ENCODE measurements at regions not wholly inside any gene's neighbourhood (a gene's known extent, or its start where the extent isn't known, plus 50 kb on each side); places are given as distances from the start of the nearest gene placed in this dataset.

GRCh38 chr1:60828944-60829343 is 253.4 kb upstream of the NFIA start:
- Histone ChIP-seq H3K9me3 (ENCODE audit: control insufficient read depth, insufficient read depth, low read depth, low read length) (no peaks in the 10 kb centered on the region), H3K4me3 (ENCODE audit: low read depth, low read length) (no peak overlapping the region), H3K4me1 (ENCODE audit: control insufficient read depth, insufficient read depth, low read length) (no peaks in the 10 kb centered on the region), H3K27ac (ENCODE audit: extremely low read depth, low read depth, low read length) (no peak overlapping the region), H3K36me3 (ENCODE audit: control insufficient read depth in 2 of 2, insufficient read depth in 1 of 2, low read length in 2 of 2) (no peaks in the 10 kb centered on the region)
- CTCF ChIA-PET, result no interaction called here
- POLR2A ChIA-PET, result no interaction called here
- TF ChIP-seq SCRT1 (tag by site-specific recombination; IDR thresholded peaks at IDR 0.05; ENCODE audit: borderline replicate concordance), result no peak
- no peak for TF ChIP-seq KLF9 (tag by site-specific recombination; IDR thresholded peaks at IDR 0.05; ENCODE audit: low read depth)
- TF ChIP-seq ZNF214 (tag by site-specific recombination; IDR thresholded peaks at IDR 0.05; ENCODE audit: borderline replicate concordance), result no peak
- TF ChIP-seq ZBTB8A (tag by site-specific recombination; IDR thresholded peaks at IDR 0.05), result no peak
- TF ChIP-seq HOXC10 (CRISPR knock-in tag; IDR thresholded peaks at IDR 0.05), result no peak
- TF ChIP-seq ZNF391 (tag by site-specific recombination; IDR thresholded peaks at IDR 0.05; ENCODE audit: borderline replicate concordance, low read depth), result no peak
- no peak for TF ChIP-seq ZNF629 (tag by site-specific recombination; IDR thresholded peaks at IDR 0.05)

- H3K4me3 ChIP-seq (ENCODE audit: low read depth, low read length), result no peak overlapping the region
- TF ChIP-seq ZNF146 (tag by site-specific recombination; IDR thresholded peaks at IDR 0.05) (peak; percentile 39; the same call in 1 of the 2 replicates), WT1 (tag by site-specific recombination; IDR thresholded peaks at IDR 0.05) (no peak)
- POLR2A ChIA-PET, result no interaction called here
- no peaks in the 10 kb centered on the region for H3K4me1 ChIP-seq (ENCODE audit: control insufficient read depth, insufficient read depth, low read length)
- no peaks in the 10 kb centered on the region for H3K36me3 ChIP-seq (ENCODE audit: control insufficient read depth in 2 of 2, insufficient read depth in 1 of 2, low read length in 2 of 2)
- H3K9me3 ChIP-seq (ENCODE audit: control insufficient read depth, insufficient read depth, low read depth, low read length), result no peaks in the 10 kb centered on the region
- no peak overlapping the region for H3K27ac ChIP-seq (ENCODE audit: extremely low read depth, low read depth, low read length)
- CTCF ChIA-PET, result interaction anchor here (0.5 to 1.2 kb wide), 3 partner anchors 9 to 473 kb away, joined by 3 to 4 read pairs (median 3); no protein-coding TSS in a partner anchor
Measured at GRCh38 chr1:60826320-60827094, 255.9 kb upstream of the NFIA start.

GRCh38 chr1:60825593-60825992 is 256.8 kb upstream of the NFIA start:
- ChIA-PET CTCF (interaction anchor here (0.7 to 1.2 kb wide), 2 partner anchors 11 to 65 kb away, joined by 3 to 4 read pairs; no protein-coding TSS in a partner anchor), POLR2A (no interaction called here)

More at GRCh38 chr1:60825593-60825992, 256.8 kb upstream of the NFIA start:
- Histone ChIP-seq H3K36me3 (ENCODE audit: control insufficient read depth in 2 of 2, insufficient read depth in 1 of 2, low read length in 2 of 2) (no peaks in the 10 kb centered on the region), H3K4me1 (ENCODE audit: control insufficient read depth, insufficient read depth, low read length) (no peaks in the 10 kb centered on the region), H3K9me3 (ENCODE audit: control insufficient read depth, insufficient read depth, low read depth, low read length) (no peaks in the 10 kb centered on the region), H3K4me3 (ENCODE audit: low read depth, low read length) (no peak overlapping the region), H3K27ac (ENCODE audit: extremely low read depth, low read depth, low read length) (no peak overlapping the region)
- TF ChIP-seq ZNF169 (tag by site-specific recombination; IDR thresholded peaks at IDR 0.05) (no peak), REST (tag by site-specific recombination; IDR thresholded peaks at IDR 0.05) (no peak), ZNF155 (tag by site-specific recombination; IDR thresholded peaks at IDR 0.05) (no peak), ZNF302 (tag by site-specific recombination; IDR thresholded peaks at IDR 0.05; ENCODE audit: low read depth) (no peak), SP7 (tag by site-specific recombination; IDR thresholded peaks at IDR 0.05) (peak; percentile 78), ZNF544 (tag by site-specific recombination; IDR thresholded peaks at IDR 0.05) (no peak)

Measured in HEK293 (cell line).